ENCODE measurements at regions not wholly inside any gene's neighbourhood (a gene's known extent, or its start where the extent isn't known, plus 50 kb on each side); places are given as distances from the start of the nearest gene placed in this dataset.
"Not testable (repeated sequence)": the region's sequence is repeated elsewhere in the genome, so short reads cannot be mapped to it uniquely, and the experiment has no call there.

- Histone ChIP-seq H3K36me3 (ENCODE audit: control insufficient read depth, insufficient read depth, low read length) (no peaks in the 10 kb centered on the region), H3K79me2 (ENCODE audit: control insufficient read depth, insufficient read depth, low read length) (no peaks in the 10 kb centered on the region), H3K4me3 (replicated peaks in 1 of 4; ENCODE audit: control extremely low read depth in 1 of 4, insufficient read depth in 1 of 4, low read depth in 3 of 4, low read length in 4 of 4) (no peak overlapping the region), H3K4me2 (ENCODE audit: extremely low read depth, insufficient read depth, low read length) (no peak overlapping the region), H3K9me3 (ENCODE audit: control insufficient read depth, insufficient read depth, low read depth, low read length) (no peaks in the 10 kb centered on the region), H4K20me1 (ENCODE audit: control insufficient read depth, extremely low read depth, insufficient read depth, low read length) (no peaks in the 10 kb centered on the region), H2AFZ (ENCODE audit: low read length) (no peak overlapping the region), H3K9ac (ENCODE audit: insufficient read depth, low read length) (no peak overlapping the region), H3K4me1 (ENCODE audit: control insufficient read depth, extremely low read depth, insufficient read depth, low read length) (no peaks in the 10 kb centered on the region), H3K27ac (ENCODE audit: insufficient read depth, low read length) (no peak overlapping the region), H3K27me3 (ENCODE audit: control insufficient read depth, insufficient read depth, low read length) (no peaks in the 10 kb centered on the region)
- peak in 1 of 2 donors; percentile 6 for DNase-seq (ENCODE audit: low read depth in 2 of 2)
- no peak for TF ChIP-seq EZH2 (IDR thresholded peaks at IDR 0.05; ENCODE audit: low read length, missing control alignments)
- TF ChIP-seq, protein P1, sequence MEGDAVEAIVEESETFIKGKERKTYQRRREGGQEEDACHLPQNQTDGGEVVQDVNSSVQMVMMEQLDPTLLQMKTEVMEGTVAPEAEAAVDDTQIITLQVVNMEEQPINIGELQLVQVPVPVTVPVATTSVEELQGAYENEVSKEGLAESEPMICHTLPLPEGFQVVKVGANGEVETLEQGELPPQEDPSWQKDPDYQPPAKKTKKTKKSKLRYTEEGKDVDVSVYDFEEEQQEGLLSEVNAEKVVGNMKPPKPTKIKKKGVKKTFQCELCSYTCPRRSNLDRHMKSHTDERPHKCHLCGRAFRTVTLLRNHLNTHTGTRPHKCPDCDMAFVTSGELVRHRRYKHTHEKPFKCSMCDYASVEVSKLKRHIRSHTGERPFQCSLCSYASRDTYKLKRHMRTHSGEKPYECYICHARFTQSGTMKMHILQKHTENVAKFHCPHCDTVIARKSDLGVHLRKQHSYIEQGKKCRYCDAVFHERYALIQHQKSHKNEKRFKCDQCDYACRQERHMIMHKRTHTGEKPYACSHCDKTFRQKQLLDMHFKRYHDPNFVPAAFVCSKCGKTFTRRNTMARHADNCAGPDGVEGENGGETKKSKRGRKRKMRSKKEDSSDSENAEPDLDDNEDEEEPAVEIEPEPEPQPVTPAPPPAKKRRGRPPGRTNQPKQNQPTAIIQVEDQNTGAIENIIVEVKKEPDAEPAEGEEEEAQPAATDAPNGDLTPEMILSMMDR (conservative IDR thresholded peaks at IDR 0.05 in 1 of 2, IDR thresholded peaks at IDR 0.05 in 1 of 2; ENCODE audit: low read depth in 1 of 2, low read length in 2 of 2), result no peak
Measured at GRCh38 chr18:27520401-27520800, 335.3 kb upstream of the CHST9 start.

- not testable (repeated sequence) for H3K4me1 ChIP-seq (ENCODE audit: control insufficient read depth, extremely low read depth, insufficient read depth, low read length); H3K27me3 ChIP-seq (ENCODE audit: control insufficient read depth, insufficient read depth, low read length); H3K79me2 ChIP-seq (ENCODE audit: control insufficient read depth, insufficient read depth, low read length); H3K27ac ChIP-seq (ENCODE audit: insufficient read depth, low read length); H3K9me3 ChIP-seq (ENCODE audit: control insufficient read depth, insufficient read depth, low read depth, low read length); H3K36me3 ChIP-seq (ENCODE audit: control insufficient read depth, insufficient read depth, low read length); H3K4me3 ChIP-seq (replicated peaks in 1 of 4; ENCODE audit: control extremely low read depth in 1 of 4, insufficient read depth in 1 of 4, low read depth in 3 of 4, low read length in 4 of 4); H3K9ac ChIP-seq (ENCODE audit: insufficient read depth, low read length); H3K4me2 ChIP-seq (ENCODE audit: extremely low read depth, insufficient read depth, low read length); H2AFZ ChIP-seq (ENCODE audit: low read length); DNase-seq (ENCODE audit: low read depth in 2 of 2); H4K20me1 ChIP-seq (ENCODE audit: control insufficient read depth, extremely low read depth, insufficient read depth, low read length)
Measured at GRCh38 chr18:27510036-27510633, 325.0 kb upstream of the CHST9 start.

DNA sequence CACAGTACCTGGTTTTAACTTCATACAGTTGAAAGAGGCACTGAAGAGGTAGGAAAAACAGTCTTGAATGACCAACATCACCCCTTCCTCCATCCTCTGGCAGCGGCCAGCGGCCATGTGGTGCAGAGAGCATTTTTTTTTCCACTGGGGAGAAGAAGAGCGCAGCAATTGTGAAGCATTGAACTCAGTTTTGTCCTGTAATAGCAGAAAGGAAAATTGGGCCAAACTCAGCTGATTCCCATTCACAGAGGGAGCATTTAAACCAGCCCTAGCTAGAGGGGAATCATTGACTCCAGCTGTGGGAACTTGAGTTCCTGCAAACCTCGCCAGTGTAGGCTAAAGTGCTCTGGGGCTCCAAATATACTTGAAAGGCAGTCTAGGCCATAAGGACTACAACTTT, 316.6 kb upstream of the CHST9 start:
- H3K27ac ChIP-seq (ENCODE audit: insufficient read depth, low read length), result no peak overlapping the region
- TF ChIP-seq EZH2 (IDR thresholded peaks at IDR 0.05; ENCODE audit: low read length, missing control alignments), result no peak
- TF ChIP-seq, protein P1 (conservative IDR thresholded peaks at IDR 0.05 in 1 of 2, IDR thresholded peaks at IDR 0.05 in 1 of 2; ENCODE audit: low read depth in 1 of 2, low read length in 2 of 2), result no peak
- H3K79me2 ChIP-seq (ENCODE audit: control insufficient read depth, insufficient read depth, low read length), result no peaks in the 10 kb centered on the region
- no peak overlapping the region for H2AFZ ChIP-seq (ENCODE audit: low read length)
- no peak for DNase-seq (ENCODE audit: low read depth in 2 of 2)
- no peaks in the 10 kb centered on the region for H3K9me3 ChIP-seq (ENCODE audit: control insufficient read depth, insufficient read depth, low read depth, low read length)
- H3K9ac ChIP-seq (ENCODE audit: insufficient read depth, low read length), result no peak overlapping the region
- no peaks in the 10 kb centered on the region for H3K4me1 ChIP-seq (ENCODE audit: control insufficient read depth, extremely low read depth, insufficient read depth, low read length)
- H4K20me1 ChIP-seq (ENCODE audit: control insufficient read depth, extremely low read depth, insufficient read depth, low read length), result no peaks in the 10 kb centered on the region
- no peak overlapping the region for H3K4me3 ChIP-seq (replicated peaks in 1 of 4; ENCODE audit: control extremely low read depth in 1 of 4, insufficient read depth in 1 of 4, low read depth in 3 of 4, low read length in 4 of 4)
- no peaks in the 10 kb centered on the region for H3K36me3 ChIP-seq (ENCODE audit: control insufficient read depth, insufficient read depth, low read length)
- H3K4me2 ChIP-seq (ENCODE audit: extremely low read depth, insufficient read depth, low read length), result no peak overlapping the region
- no peaks in the 10 kb centered on the region for H3K27me3 ChIP-seq (ENCODE audit: control insufficient read depth, insufficient read depth, low read length)

All from fibroblast of lung (primary cell).